ENCODE measurements at regions not wholly inside any gene's neighbourhood (a gene's known extent, or its start where the extent isn't known, plus 50 kb on each side); places are given as distances from the start of the nearest gene placed in this dataset.

- H3K4me2 ChIP-seq (ENCODE audit: low read depth, low read length, poor library complexity, severe bottlenecking), result no peak overlapping the region
- no peak overlapping the region for H3K4me3 ChIP-seq (ENCODE audit: insufficient read depth, low read length, poor library complexity, severe bottlenecking)
- no peak overlapping the region for H3K27ac ChIP-seq (ENCODE audit: low read depth, low read length)
- no peak overlapping the region for H3K9ac ChIP-seq (ENCODE audit: low read length)
- no peaks in the 10 kb centered on the region for H3K36me3 ChIP-seq (ENCODE audit: low read length)
- TF ChIP-seq CTCF (IDR thresholded peaks at IDR 0.05; ENCODE audit: insufficient read depth, low read length, poor library complexity, severe bottlenecking) (no peak), EZH2phosphoT487 (conservative IDR thresholded peaks at IDR 0.05; ENCODE audit: low read length) (no peak)
- no peak overlapping the region for H2AFZ ChIP-seq (ENCODE audit: low read depth, low read length, severe bottlenecking)
- no peaks in the 10 kb centered on the region for H3F3A ChIP-seq (ENCODE audit: insufficient read depth)
- H3K79me2 ChIP-seq (ENCODE audit: insufficient read depth, low read length), result no peaks in the 10 kb centered on the region
- H3K9me2 ChIP-seq (replicated peaks; ENCODE audit: insufficient read depth, low read length), result no peaks in the 10 kb centered on the region
- H3K9me3 ChIP-seq (ENCODE audit: insufficient read depth, low read length), result no peaks in the 10 kb centered on the region
- H4K20me1 ChIP-seq (ENCODE audit: low read depth, low read length), result no peaks in the 10 kb centered on the region
- no peaks in the 10 kb centered on the region for H3K27me3 ChIP-seq (ENCODE audit: low read length)
Measured at GRCh38 chr9:1155602-1156001, 105.4 kb downstream of the DMRT2 start.

- no peak overlapping the region for H3K27ac ChIP-seq (ENCODE audit: low read depth, low read length)
- no peaks in the 10 kb centered on the region for H3K27me3 ChIP-seq (ENCODE audit: low read length)
- H3K36me3 ChIP-seq (ENCODE audit: low read length), result no peaks in the 10 kb centered on the region
- H2AFZ ChIP-seq (ENCODE audit: low read depth, low read length, severe bottlenecking), result no peak overlapping the region
- no peak for TF ChIP-seq EZH2phosphoT487 (conservative IDR thresholded peaks at IDR 0.05; ENCODE audit: low read length)
- no peak for TF ChIP-seq CTCF (IDR thresholded peaks at IDR 0.05; ENCODE audit: insufficient read depth, low read length, poor library complexity, severe bottlenecking)
- no peaks in the 10 kb centered on the region for H3K9me2 ChIP-seq (replicated peaks; ENCODE audit: insufficient read depth, low read length)
- no peaks in the 10 kb centered on the region for H3F3A ChIP-seq (ENCODE audit: insufficient read depth)
- H3K79me2 ChIP-seq (ENCODE audit: insufficient read depth, low read length), result no peaks in the 10 kb centered on the region
- no peak overlapping the region for H3K9ac ChIP-seq (ENCODE audit: low read length)
- H4K20me1 ChIP-seq (ENCODE audit: low read depth, low read length), result no peaks in the 10 kb centered on the region
- H3K4me3 ChIP-seq (ENCODE audit: insufficient read depth, low read length, poor library complexity, severe bottlenecking), result no peak overlapping the region
- H3K9me3 ChIP-seq (ENCODE audit: insufficient read depth, low read length), result no peaks in the 10 kb centered on the region
- no peak overlapping the region for H3K4me2 ChIP-seq (ENCODE audit: low read depth, low read length, poor library complexity, severe bottlenecking)
Measured at GRCh38 chr9:1156794-1157550, 106.8 kb downstream of the DMRT2 start.

GRCh38 chr9:1157836-1158235 is 107.7 kb downstream of the DMRT2 start:
- H3K4me2 ChIP-seq (ENCODE audit: low read depth, low read length, poor library complexity, severe bottlenecking), result no peak overlapping the region
- no peak overlapping the region for H2AFZ ChIP-seq (ENCODE audit: low read depth, low read length, severe bottlenecking)
- no peak overlapping the region for H3K9ac ChIP-seq (ENCODE audit: low read length)
- no peaks in the 10 kb centered on the region for H3K9me3 ChIP-seq (ENCODE audit: insufficient read depth, low read length)
- no peaks in the 10 kb centered on the region for H3K9me2 ChIP-seq (replicated peaks; ENCODE audit: insufficient read depth, low read length)
- no peak for TF ChIP-seq EZH2phosphoT487 (conservative IDR thresholded peaks at IDR 0.05; ENCODE audit: low read length)
- TF ChIP-seq CTCF (IDR thresholded peaks at IDR 0.05; ENCODE audit: insufficient read depth, low read length, poor library complexity, severe bottlenecking), result no peak
- H4K20me1 ChIP-seq (ENCODE audit: low read depth, low read length), result no peaks in the 10 kb centered on the region
- no peaks in the 10 kb centered on the region for H3K27me3 ChIP-seq (ENCODE audit: low read length)
- no peaks in the 10 kb centered on the region for H3K36me3 ChIP-seq (ENCODE audit: low read length)
- no peak overlapping the region for H3K27ac ChIP-seq (ENCODE audit: low read depth, low read length)
- no peaks in the 10 kb centered on the region for H3F3A ChIP-seq (ENCODE audit: insufficient read depth)
- no peaks in the 10 kb centered on the region for H3K79me2 ChIP-seq (ENCODE audit: insufficient read depth, low read length)
- H3K4me3 ChIP-seq (ENCODE audit: insufficient read depth, low read length, poor library complexity, severe bottlenecking), result no peak overlapping the region
